Panc1 (cell line): ENCODE measurements at regions not wholly inside any gene's neighbourhood (a gene's known extent, or its start where the extent isn't known, plus 50 kb on each side); places are given as distances from the start of the nearest gene placed in this dataset.

Source experiments
- ATAC-seq: fragments of 200-7000 bp; cut with Tn5 transposase; 2 replicates; pipeline ENCODE4 v1.9.1; 2020; ENCODE audit warnings: mild to moderate bottlenecking, moderate library complexity
- BruUV-seq: library from RNA; stranded (reverse); fragments of 400-500 nt; replicated peaks from 2 replicates; lab custom pipeline; 2021; lab: Mats Ljungman, UMichigan
- CTCF ChIA-PET: fragments of 300-600 bp; sonication (Branson Sonifier 250); formaldehyde crosslinking; loops from one replicate; lab custom pipeline; 2022; ENCODE audit warnings: antibody characterized with exemption; lab: Charles Lee
- POLR2A ChIA-PET: fragments of 300-600 bp; sonication (Branson Sonifier 250); formaldehyde crosslinking; loops from one replicate; lab custom pipeline; 2022; ENCODE audit warnings: antibody characterized with exemption; lab: Charles Lee
- DNase-seq: peaks from one replicate; pipeline ENCODE4 v3.0.0-alpha.2; 2010; ENCODE audit warnings: low read depth, low spot score
- H3K27ac ChIP-seq: 2 replicates; pipeline ENCODE4 v1.5.1; 2011; ENCODE audit warnings: mild to moderate bottlenecking, low read length, inconsistent platforms
- H3K27me3 ChIP-seq: fragments of 200-500 bp; sonication (Bioruptor generic); 2 replicates; pipeline ENCODE4 v1.6.0; 2014; ENCODE audit warnings: low read length, inconsistent platforms; ENCODE audit not compliant: control insufficient read depth, insufficient read depth
- H3K36me3 ChIP-seq: fragments of 200-500 bp; sonication (Bioruptor generic); 2 replicates; pipeline ENCODE4 v1.5.1; 2014; ENCODE audit warnings: inconsistent platforms, mild to moderate bottlenecking, low read length, moderate library complexity; ENCODE audit not compliant: control insufficient read depth, insufficient read depth
- H3K4me1 ChIP-seq: 2 replicates; pipeline ENCODE4 v1.5.1; 2011; ENCODE audit warnings: inconsistent platforms, mild to moderate bottlenecking, low read length, moderate library complexity; ENCODE audit not compliant: control insufficient read depth, insufficient read depth
- H3K4me3 ChIP-seq, 2 experiments: 2 replicates each; pipeline ENCODE4 v1.5.1; 2011 to 2012; ENCODE audit warnings: low read depth in 2 of 2, low read length in 2 of 2, mild to moderate bottlenecking in 2 of 2, inconsistent platforms in 1 of 2, moderate library complexity in 1 of 2
- H3K9me3 ChIP-seq: fragments of 200-500 bp; sonication (Bioruptor generic); 2 replicates; pipeline ENCODE4 v1.5.1; 2014; ENCODE audit warnings: low read depth, mild to moderate bottlenecking, inconsistent platforms, low read length, moderate library complexity; ENCODE audit not compliant: control insufficient read depth, insufficient read depth
- CTCF ChIP-seq: fragments of 450-650 bp; IDR thresholded peaks from 2 replicates; pipeline ENCODE4 v1.5.1; 2017; ENCODE audit warnings: mild to moderate bottlenecking
- POLR2AphosphoS5 ChIP-seq: IDR thresholded peaks from 2 replicates; pipeline ENCODE4 v1.6.1; 2012; ENCODE audit warnings: mild to moderate bottlenecking, low read depth, low read length, moderate library complexity
- SIN3A ChIP-seq: IDR thresholded peaks from 2 replicates; pipeline ENCODE4 v1.6.1; 2012; ENCODE audit warnings: low read depth, mild to moderate bottlenecking, low read length, moderate library complexity, borderline replicate concordance; ENCODE audit not compliant: insufficient read depth
- TCF7L2 ChIP-seq: IDR thresholded peaks from 2 replicates; pipeline ENCODE4 v1.6.1; 2011; ENCODE audit warnings: mild to moderate bottlenecking, low read depth, low read length, inconsistent platforms
- in situ Hi-C: cut with HindIII; loops from 2 replicates; pipeline ENCODE4 v1.10.0; 2016; ENCODE audit warnings: low sequenced_read_pairs, low pct_unique_long_range_greater_than_20kb
- intact Hi-C: fragments of 100-400 bp; cut with micrococcal nuclease; formaldehyde crosslinking; loops from one replicate; pipeline ENCODE4 v1.10.0; 2022; ENCODE audit not compliant: unreplicated experiment
- TF ChIP-seq, protein P1 (sequence below), 2 experiments: IDR thresholded peaks; 2 replicates each; pipeline ENCODE4 v1.6.1; 2011 to 2012; ENCODE audit warnings: low read depth in 2 of 2, control low read depth in 1 of 2, low read length in 1 of 2, mild to moderate bottlenecking in 1 of 2, moderate library complexity in 1 of 2; ENCODE audit not compliant: insufficient read depth in 1 of 2

DNA sequence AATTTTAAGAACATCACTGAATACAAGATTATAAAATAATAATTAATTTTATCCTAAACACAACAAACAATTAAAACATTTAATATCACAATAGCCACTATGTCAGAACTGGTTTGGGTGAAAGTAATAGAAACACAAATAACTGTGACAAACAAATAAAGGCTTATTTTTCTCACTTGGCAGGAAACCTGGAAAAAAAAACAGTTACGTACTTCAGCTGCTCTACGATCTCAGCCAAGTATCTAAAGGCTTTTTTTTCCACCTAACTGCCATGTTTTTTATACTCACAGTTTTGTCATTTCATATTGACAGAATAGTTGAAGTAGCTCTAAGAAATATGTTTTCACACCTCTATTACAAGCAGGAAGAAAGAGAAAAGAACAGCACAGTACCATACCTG, 284.8 kb upstream of the INTU start:
- POLR2A ChIA-PET: no interaction called here
- ATAC-seq: no peak
- BruUV-seq: no TSS peak
- no peak overlapping the region for H3K27ac ChIP-seq
- CTCF ChIA-PET: no interaction called here
- intact Hi-C loops (no loop called here), in situ Hi-C loops (no loop called here)
- H3K27me3 ChIP-seq: no peaks in the 10 kb centered on the region
- H3K4me1 ChIP-seq: no peaks in the 10 kb centered on the region
- DNase-seq: no peak
- no peaks in the 10 kb centered on the region for H3K36me3 ChIP-seq
- TF ChIP-seq, protein P1, sequence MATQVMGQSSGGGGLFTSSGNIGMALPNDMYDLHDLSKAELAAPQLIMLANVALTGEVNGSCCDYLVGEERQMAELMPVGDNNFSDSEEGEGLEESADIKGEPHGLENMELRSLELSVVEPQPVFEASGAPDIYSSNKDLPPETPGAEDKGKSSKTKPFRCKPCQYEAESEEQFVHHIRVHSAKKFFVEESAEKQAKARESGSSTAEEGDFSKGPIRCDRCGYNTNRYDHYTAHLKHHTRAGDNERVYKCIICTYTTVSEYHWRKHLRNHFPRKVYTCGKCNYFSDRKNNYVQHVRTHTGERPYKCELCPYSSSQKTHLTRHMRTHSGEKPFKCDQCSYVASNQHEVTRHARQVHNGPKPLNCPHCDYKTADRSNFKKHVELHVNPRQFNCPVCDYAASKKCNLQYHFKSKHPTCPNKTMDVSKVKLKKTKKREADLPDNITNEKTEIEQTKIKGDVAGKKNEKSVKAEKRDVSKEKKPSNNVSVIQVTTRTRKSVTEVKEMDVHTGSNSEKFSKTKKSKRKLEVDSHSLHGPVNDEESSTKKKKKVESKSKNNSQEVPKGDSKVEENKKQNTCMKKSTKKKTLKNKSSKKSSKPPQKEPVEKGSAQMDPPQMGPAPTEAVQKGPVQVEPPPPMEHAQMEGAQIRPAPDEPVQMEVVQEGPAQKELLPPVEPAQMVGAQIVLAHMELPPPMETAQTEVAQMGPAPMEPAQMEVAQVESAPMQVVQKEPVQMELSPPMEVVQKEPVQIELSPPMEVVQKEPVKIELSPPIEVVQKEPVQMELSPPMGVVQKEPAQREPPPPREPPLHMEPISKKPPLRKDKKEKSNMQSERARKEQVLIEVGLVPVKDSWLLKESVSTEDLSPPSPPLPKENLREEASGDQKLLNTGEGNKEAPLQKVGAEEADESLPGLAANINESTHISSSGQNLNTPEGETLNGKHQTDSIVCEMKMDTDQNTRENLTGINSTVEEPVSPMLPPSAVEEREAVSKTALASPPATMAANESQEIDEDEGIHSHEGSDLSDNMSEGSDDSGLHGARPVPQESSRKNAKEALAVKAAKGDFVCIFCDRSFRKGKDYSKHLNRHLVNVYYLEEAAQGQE (IDR thresholded peaks at IDR 0.05; ENCODE audit: insufficient read depth in 1 of 2, low read depth in 2 of 2, low read length in 1 of 2): no peak
- TF ChIP-seq POLR2AphosphoS5 (no peak), SIN3A (no peak), CTCF (no peak), TCF7L2 (no peak)
- no peak overlapping the region for H3K4me3 ChIP-seq
- H3K9me3 ChIP-seq: no peaks in the 10 kb centered on the region

GRCh38 chr4:127352220-127353113, 280.3 kb upstream of the INTU start:
- no peak for TF ChIP-seq CTCF
- TF ChIP-seq SIN3A: no peak
- TF ChIP-seq POLR2AphosphoS5: no peak
- TF ChIP-seq, protein P1 (IDR thresholded peaks at IDR 0.05; ENCODE audit: insufficient read depth in 1 of 2, low read depth in 2 of 2, low read length in 1 of 2): no peak
- TF ChIP-seq TCF7L2: no peak
- BruUV-seq: no TSS peak
- no peak for DNase-seq
- ATAC-seq: no peak
- ChIA-PET CTCF (no interaction called here), POLR2A (no interaction called here)
- H3K27ac ChIP-seq: no peak overlapping the region
- intact Hi-C loops (no loop called here), in situ Hi-C loops (no loop called here)
- H3K9me3 ChIP-seq: no peaks in the 10 kb centered on the region
- no peaks in the 10 kb centered on the region for H3K4me1 ChIP-seq
- H3K36me3 ChIP-seq: no peaks in the 10 kb centered on the region
- no peaks in the 10 kb centered on the region for H3K27me3 ChIP-seq
- no peak overlapping the region for H3K4me3 ChIP-seq
